ENCODE measurements at regions not wholly inside any gene's neighbourhood (a gene's known extent, or its start where the extent isn't known, plus 50 kb on each side); places are given as distances from the start of the nearest gene placed in this dataset.

DNA sequence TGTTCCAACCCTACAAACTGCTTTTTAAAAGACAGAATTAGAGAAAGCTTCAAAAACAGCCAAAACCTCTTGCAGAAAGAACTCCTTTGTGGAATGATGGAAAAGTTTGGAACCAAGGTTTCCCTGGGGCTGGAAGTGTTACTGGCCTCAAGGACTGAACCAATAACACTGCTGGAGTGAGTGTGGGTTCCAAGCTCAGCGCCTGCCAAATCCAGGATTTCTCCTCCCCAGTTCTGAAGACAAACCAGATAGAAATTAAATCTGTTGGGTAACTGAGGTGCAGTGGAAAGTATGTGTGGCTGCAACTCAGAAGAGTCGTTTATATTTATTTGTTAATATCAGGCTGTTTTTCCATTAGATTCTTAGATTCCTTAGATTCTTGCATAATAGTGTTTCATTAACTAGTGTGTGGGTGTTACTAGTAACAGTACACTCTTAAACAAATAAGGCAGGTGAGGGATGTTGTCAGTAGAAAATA, 66.5 kb upstream of the FNDC3B start:
- DNase-seq (ENCODE audit: low spot score) = no peak
- intact Hi-C loops (cut with micrococcal nuclease; ENCODE audit: unreplicated experiment) = no loop called here
- TF ChIP-seq, protein P1, sequence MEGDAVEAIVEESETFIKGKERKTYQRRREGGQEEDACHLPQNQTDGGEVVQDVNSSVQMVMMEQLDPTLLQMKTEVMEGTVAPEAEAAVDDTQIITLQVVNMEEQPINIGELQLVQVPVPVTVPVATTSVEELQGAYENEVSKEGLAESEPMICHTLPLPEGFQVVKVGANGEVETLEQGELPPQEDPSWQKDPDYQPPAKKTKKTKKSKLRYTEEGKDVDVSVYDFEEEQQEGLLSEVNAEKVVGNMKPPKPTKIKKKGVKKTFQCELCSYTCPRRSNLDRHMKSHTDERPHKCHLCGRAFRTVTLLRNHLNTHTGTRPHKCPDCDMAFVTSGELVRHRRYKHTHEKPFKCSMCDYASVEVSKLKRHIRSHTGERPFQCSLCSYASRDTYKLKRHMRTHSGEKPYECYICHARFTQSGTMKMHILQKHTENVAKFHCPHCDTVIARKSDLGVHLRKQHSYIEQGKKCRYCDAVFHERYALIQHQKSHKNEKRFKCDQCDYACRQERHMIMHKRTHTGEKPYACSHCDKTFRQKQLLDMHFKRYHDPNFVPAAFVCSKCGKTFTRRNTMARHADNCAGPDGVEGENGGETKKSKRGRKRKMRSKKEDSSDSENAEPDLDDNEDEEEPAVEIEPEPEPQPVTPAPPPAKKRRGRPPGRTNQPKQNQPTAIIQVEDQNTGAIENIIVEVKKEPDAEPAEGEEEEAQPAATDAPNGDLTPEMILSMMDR (conservative IDR thresholded peaks at IDR 0.05; ENCODE audit: low read depth, low read length) = no peak
- TF ChIP-seq EZH2 (IDR thresholded peaks at IDR 0.05; ENCODE audit: borderline replicate concordance, low read depth, low read length, poor library complexity, severe bottlenecking) = no peak
- no peak overlapping the region for H3K27ac ChIP-seq (ENCODE audit: low read depth, low read length, poor library complexity, severe bottlenecking)
- H3K4me1 ChIP-seq (ENCODE audit: insufficient read depth, low read length, poor library complexity, severe bottlenecking) = no peaks in the 10 kb centered on the region
- H3K4me3 ChIP-seq (ENCODE audit: low read depth, low read length, poor library complexity, severe bottlenecking) = no peak overlapping the region
- no peaks in the 10 kb centered on the region for H3K36me3 ChIP-seq (ENCODE audit: insufficient read depth, low read length, poor library complexity, severe bottlenecking)
- CTCF ChIA-PET = no interaction called here
- H3K9me3 ChIP-seq (ENCODE audit: low read depth, low read length, poor library complexity, severe bottlenecking) = no peaks in the 10 kb centered on the region
- H3K27me3 ChIP-seq (replicated peaks; ENCODE audit: insufficient read depth, low read depth, low read length, poor library complexity) = no peaks in the 10 kb centered on the region
- BruUV-seq (replicated peaks) = no TSS peak
- POLR2A ChIA-PET (ENCODE audit: low non-redundant PET) = no interaction called here

DNA sequence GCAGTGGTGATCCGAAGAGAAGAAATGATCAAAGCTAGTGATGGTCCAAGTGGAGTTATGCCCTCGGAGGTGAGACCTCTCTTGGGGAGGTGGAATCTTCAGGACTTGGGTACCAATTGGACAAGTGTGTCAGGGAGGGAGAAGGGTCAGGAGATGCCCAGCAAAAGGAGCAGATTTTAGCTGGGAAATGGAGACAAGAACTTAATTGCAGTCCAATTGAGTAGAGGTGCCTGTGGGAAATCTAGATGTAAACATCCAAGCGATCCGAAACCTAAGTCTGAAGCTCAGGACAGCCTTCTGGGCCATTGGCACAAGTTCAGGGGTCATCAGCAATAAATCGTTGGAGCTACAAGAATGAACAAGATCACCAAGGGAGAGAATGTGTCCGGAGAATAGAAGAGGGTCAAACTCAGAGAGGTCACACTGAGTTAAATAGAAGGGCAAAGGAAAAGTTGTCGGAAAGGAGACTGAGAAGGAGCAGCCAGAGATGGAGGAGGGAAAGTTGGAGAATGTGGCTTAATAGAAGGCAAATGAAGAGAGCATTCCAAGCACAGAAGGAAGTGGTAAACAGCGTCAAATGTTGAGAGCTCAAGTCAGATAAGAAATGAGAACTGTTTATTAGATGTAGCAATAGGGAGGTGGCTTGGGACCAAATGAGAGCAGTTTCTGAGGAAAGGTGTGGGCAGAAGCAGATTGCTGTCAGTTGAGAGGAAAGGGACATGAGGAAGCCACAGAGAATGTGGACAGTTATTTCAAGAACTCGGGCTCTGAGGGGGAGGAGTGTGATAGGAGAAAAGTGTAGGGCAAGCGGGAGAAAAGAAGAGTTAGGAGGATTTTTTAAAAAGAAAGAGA, 64.2 kb upstream of the FNDC3B start:
- CTCF ChIA-PET = no interaction called here
- no peak for DNase-seq (ENCODE audit: low spot score)
- Histone ChIP-seq H3K4me1 (ENCODE audit: insufficient read depth, low read length, poor library complexity, severe bottlenecking) (no peaks in the 10 kb centered on the region), H3K27ac (ENCODE audit: low read depth, low read length, poor library complexity, severe bottlenecking) (no peak overlapping the region), H3K4me3 (ENCODE audit: low read depth, low read length, poor library complexity, severe bottlenecking) (no peak overlapping the region), H3K27me3 (replicated peaks; ENCODE audit: insufficient read depth, low read depth, low read length, poor library complexity) (no peaks in the 10 kb centered on the region), H3K9me3 (ENCODE audit: low read depth, low read length, poor library complexity, severe bottlenecking) (no peaks in the 10 kb centered on the region), H3K36me3 (ENCODE audit: insufficient read depth, low read length, poor library complexity, severe bottlenecking) (no peaks in the 10 kb centered on the region)
- intact Hi-C loops (cut with micrococcal nuclease; ENCODE audit: unreplicated experiment) = no loop called here
- POLR2A ChIA-PET (ENCODE audit: low non-redundant PET) = no interaction called here
- TF ChIP-seq, protein P1 (conservative IDR thresholded peaks at IDR 0.05; ENCODE audit: low read depth, low read length) = no peak
- no peak for TF ChIP-seq EZH2 (IDR thresholded peaks at IDR 0.05; ENCODE audit: borderline replicate concordance, low read depth, low read length, poor library complexity, severe bottlenecking)
- no TSS peak for BruUV-seq (replicated peaks)

DNA sequence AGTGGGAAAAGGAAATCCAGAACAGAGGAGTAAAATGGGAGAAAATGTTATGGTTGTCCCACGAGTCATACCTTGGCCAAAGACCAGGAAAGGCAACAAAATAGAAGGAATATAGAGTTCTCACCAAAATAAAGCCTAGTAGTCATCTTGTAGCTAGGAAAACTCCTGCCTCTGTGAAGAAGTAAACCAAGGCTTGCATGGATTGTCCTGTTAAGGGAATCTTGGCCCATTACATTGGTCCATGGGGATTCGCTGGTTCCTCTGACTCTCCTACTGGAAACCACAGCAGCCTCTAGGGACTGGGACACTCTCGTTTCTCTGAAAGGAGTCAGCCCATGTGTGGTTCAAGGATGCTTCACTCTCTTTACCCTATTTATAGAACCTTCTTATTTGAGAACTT, 62.9 kb upstream of the FNDC3B start:
- intact Hi-C loops (cut with micrococcal nuclease; ENCODE audit: unreplicated experiment) = no loop called here
- no peak for DNase-seq (ENCODE audit: low spot score)
- TF ChIP-seq, protein P1 (conservative IDR thresholded peaks at IDR 0.05; ENCODE audit: low read depth, low read length) = no peak
- TF ChIP-seq EZH2 (IDR thresholded peaks at IDR 0.05; ENCODE audit: borderline replicate concordance, low read depth, low read length, poor library complexity, severe bottlenecking) = no peak

More for the DNA sequence above, 62.9 kb upstream of the FNDC3B start:
- BruUV-seq (replicated peaks) = no TSS peak
- H3K27ac ChIP-seq (ENCODE audit: low read depth, low read length, poor library complexity, severe bottlenecking) = no peak overlapping the region
- H3K36me3 ChIP-seq (ENCODE audit: insufficient read depth, low read length, poor library complexity, severe bottlenecking) = no peaks in the 10 kb centered on the region
- CTCF ChIA-PET = no interaction called here
- no peak overlapping the region for H3K4me3 ChIP-seq (ENCODE audit: low read depth, low read length, poor library complexity, severe bottlenecking)
- POLR2A ChIA-PET (ENCODE audit: low non-redundant PET) = no interaction called here
- H3K9me3 ChIP-seq (ENCODE audit: low read depth, low read length, poor library complexity, severe bottlenecking) = no peaks in the 10 kb centered on the region
- no peaks in the 10 kb centered on the region for H3K27me3 ChIP-seq (replicated peaks; ENCODE audit: insufficient read depth, low read depth, low read length, poor library complexity)
- H3K4me1 ChIP-seq (ENCODE audit: insufficient read depth, low read length, poor library complexity, severe bottlenecking) = peaks cover 8% of the 10 kb centered on the region

All from A673 (cell line).